ENCODE measurements at regions not wholly inside any gene's neighbourhood (a gene's known extent, or its start where the extent isn't known, plus 50 kb on each side); places are given as distances from the start of the nearest gene placed in this dataset.

DNA sequence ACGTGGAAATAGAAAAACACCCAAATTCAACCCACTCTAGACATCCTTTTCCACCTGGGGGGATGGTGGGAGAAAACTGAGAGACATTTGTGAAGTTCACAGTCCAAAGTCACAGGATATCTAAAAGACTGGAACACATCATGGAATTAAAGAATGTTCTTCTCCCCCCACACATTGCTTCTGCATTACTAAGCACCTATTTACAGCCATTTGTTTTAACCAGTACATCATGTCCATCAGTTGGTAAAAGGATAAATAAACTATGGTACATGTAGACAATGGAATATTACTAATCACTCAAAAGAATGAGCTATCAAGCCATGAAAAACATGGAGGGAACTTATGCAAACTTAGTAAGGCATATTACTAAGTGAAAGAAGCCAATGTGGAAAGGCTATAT lies 185.5 kb upstream of the ANXA10 start:
- TF ChIP-seq, protein P1, sequence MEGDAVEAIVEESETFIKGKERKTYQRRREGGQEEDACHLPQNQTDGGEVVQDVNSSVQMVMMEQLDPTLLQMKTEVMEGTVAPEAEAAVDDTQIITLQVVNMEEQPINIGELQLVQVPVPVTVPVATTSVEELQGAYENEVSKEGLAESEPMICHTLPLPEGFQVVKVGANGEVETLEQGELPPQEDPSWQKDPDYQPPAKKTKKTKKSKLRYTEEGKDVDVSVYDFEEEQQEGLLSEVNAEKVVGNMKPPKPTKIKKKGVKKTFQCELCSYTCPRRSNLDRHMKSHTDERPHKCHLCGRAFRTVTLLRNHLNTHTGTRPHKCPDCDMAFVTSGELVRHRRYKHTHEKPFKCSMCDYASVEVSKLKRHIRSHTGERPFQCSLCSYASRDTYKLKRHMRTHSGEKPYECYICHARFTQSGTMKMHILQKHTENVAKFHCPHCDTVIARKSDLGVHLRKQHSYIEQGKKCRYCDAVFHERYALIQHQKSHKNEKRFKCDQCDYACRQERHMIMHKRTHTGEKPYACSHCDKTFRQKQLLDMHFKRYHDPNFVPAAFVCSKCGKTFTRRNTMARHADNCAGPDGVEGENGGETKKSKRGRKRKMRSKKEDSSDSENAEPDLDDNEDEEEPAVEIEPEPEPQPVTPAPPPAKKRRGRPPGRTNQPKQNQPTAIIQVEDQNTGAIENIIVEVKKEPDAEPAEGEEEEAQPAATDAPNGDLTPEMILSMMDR (conservative IDR thresholded peaks at IDR 0.05; ENCODE audit: low read length) = no peak
- no peak for TF ChIP-seq EZH2phosphoT487 (IDR thresholded peaks at IDR 0.05; ENCODE audit: borderline replicate concordance)
